IPS DF 19.7 (cell line): ENCODE measurements at regions not wholly inside any gene's neighbourhood (a gene's known extent, or its start where the extent isn't known, plus 50 kb on each side); places are given as distances from the start of the nearest gene placed in this dataset.
A peak's percentile ranks its signal among the peaks of the same experiment; 100 is the strongest.
"Not testable (repeated sequence)": the region's sequence is repeated elsewhere in the genome, so short reads cannot be mapped to it uniquely, and the experiment has no call there.

Experiments used
- DNase-seq: peaks from one replicate; pipeline ENCODE4 v3.0.0-alpha.2; 2013; ENCODE audit warnings: low read depth, low spot score

DNA sequence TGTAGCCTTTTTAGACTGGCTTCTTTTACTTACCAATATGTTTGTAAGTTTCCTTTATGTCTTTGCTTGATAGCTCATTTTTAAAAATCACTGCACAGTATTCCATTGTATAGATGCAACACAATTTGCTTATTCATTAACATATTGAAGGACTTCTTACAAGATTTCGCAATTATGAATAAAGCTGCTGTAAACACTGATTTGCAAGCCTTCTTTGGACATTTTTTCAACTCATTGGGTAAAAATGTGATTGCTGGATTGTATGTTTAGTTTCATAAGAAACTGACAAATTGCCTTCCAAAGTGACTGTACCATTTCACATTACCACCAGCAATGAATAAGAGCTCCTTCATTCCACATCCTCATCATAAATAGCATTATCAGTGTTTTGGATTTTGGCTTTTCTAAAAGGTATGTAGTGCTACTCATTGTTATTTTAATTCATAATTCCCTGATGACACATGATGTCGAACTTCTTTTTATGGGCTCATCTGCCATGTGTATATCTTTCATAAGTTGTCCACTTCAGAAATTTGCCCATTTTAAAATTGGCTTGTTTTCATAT lies 80.7 kb downstream of the TFAP2B start:
- DNase-seq: no peak

DNA sequence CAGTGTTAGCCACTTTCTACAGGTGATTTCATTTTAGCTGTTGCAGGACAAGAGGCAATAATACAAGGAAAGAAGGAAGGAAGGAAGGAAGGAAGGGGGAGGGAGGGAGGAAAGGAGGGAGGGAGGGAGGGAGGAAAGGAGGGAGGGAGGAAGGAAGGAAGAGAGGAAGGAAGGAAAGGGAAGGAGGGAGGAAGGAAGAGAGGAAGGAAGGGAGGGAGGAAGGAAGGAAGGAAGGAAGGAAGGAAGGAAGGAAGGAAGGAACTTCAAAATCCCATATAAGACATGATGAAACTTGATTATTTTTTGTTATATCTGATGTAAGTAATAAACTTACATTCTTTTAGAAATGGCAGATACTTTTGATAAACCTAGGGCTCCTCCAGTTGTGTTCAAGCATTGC lies 83.6 kb downstream of the TFAP2B start:
- no peak for DNase-seq

DNA sequence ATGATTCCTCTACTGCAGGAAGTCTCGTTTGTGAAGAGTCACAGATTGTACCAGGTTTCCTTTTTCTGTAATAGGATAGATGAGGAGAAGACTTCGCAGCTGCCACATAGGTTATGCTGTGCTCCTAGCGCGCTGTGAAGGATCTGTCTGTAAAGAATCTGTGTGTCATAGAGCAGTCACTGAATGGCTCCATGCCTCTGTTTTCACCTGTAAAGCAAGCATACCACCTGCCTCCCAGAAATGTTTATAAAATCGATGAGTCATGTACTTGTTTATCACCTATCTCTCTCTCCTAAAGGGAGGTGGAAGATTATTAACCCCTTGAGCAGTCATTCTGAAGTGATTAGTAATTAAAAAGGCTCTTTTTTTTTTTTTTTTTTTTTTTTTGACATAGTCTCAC lies 86.6 kb downstream of the TFAP2B start:
- DNase-seq: no peak

DNA sequence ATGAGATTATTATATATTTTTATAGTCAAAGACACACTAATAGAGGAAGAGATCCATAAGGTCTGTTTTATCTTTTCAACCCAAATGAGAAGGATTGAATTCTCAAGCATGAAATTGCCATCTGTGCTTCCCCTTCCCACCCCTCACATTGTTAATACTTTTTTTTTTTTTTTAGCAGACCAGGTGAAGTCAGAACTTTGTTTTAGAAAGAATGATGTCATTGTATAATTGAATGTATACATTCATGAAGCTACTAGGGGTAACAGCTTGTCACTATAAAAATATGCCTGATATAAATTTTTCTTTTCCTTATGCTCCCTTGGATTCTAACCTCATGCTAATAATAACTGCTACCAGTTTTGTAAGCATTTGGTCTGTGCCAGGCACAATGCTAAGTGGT lies 88.9 kb downstream of the TFAP2B start:
- DNase-seq: no peak

DNA sequence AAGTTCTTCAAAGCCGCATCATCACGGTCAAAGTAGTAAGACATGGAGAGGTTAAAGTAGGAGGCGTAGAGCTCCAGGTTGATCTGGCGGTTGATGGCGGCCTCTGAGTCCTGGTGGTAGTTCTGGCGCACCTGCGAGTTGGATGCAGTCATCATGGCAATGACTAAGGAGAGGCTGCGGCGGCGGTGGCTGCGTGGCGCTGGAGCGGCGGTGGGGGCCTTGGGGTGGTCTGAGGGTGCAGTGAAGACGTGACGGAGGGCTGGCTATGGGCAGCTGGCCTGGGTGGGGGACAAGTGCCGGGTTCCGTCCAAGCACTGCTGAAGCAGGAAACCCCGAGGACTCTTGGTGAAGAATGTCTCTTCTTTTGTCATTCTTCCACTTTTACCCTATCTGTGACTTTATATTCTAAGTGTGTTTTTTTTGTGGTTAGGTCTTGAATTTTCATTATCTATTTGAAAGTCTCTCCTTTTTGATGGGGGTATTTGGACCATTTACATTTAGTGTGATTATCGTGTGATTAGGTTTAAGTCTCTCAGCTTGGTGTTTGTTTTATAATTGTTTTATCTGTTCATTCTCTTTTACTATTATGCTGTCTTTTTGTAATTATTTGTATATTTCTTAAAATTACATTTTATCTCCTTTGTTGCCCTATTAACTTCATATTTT lies 94.6 kb downstream of the TFAP2B start:
- no peak for DNase-seq

DNA sequence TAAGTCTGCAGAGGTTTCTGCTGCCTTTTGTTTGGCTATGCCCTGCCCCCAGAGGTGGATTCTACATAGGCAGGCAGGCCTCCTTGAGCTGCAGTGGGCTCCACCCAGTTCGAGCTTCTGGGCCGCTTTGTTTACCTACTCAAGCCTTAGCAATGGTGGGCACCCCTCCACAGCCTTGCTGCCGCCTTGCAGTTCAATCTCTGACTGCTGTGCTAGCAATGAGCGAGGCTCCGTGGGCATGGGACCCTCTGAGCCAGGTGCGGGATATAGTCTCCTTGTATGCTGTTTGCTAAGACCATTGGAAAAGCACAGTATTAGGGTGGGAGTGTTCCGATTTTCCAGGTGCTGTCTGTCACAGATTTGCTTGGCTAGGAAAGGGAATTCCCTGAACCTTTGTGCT lies 102.7 kb downstream of the TFAP2B start:
- not testable (repeated sequence) for DNase-seq

DNA sequence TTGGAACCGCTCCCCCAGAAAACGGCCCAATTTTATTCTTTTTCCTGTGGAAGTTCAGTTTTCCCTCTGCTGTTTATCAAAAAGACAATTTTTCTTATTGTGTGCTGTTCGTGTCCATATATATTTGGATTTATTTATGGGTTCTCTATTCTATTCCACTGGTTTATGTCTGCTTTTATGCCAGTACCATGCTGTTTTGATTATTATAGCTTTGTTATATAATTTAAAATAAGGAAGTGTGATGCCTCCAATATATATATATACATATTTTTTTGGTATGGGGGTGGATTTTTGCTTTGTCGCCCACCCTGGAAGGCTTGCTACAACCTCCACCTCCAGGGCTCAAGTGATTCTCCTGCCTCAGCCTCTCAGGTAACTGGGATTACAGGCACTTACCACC lies 103.3 kb downstream of the TFAP2B start:
- DNase-seq: no peak

DNA sequence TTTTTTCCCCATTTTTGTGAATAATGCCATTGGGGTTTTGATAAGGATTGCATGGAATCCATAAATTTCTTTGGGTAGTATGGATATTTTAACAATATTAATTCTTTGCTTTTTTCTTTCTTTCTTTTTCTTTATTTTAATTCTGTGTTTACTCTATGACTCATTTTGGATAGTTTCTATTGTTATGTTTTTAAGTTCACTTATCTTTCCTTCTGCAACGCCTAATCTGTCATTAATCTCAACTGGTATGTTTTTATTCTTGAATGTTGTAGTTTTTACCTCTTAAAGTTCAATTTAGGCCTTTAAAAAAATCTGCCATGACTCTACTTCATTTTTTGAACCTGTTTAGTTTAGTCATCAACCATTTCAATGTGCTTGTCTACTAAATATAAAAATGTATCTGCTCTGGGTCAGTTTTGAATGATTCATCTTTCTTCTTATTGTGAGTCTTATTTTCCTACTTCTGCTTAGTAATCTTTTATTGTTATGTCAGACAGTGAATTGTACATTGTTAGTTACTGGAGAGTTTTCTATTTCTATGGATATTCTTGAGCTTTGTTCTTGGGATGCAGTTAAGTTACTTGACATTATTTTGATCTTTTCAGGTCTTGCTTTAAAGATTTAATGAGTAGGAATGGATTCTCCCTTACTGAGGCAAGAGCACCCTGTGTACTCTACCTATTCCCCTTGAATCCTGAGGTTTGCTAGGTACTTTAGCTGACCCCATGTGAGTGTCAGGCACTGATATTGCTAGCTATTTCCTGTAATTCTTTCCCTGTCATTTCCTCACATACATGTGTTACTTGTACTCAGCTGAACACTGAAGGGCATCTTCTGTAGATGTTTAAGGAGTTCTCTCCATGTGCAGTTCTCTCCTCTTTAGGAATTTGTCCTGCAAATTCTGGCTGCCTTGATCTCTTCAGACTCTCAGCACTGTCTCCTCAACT lies 104.2 kb downstream of the TFAP2B start:
- no peak for DNase-seq

DNA sequence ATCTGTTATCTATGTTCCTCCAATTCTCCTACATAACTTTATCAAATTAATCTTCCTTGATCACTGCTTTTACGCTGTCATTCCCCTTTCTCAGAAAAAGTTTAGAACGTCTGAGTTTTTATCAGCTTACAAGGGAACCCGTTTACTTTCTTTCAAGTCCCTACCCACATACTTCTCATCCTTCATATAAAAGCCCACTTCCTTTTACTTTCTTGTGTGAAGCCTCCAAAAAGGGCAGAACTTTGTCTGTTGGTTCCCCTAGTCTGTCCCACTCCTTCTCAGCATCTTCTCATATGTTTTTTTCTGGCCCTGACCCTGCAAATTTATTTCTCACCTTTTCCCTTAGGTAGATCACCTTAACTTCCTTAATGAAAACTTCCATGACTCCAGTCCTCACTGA lies 106.1 kb downstream of the TFAP2B start:
- no peak for DNase-seq

DNA sequence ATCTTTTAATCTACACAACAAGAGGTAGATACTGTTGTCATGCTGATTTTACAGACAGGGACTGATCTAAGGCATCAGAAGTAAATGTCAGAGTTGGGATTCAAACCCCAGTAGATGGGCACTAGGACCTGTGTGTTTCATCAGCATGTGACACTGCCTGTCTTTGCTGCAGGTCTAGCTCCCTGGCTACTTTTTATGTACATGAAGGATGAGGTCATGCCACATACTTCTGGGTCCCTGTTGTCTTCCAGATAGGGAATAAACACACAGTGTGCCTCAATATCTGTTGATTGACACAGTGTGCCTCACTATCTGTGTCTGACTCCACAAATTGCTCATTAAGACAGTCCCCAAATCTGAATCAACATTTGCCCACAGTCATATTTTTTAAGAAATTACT lies 106.9 kb downstream of the TFAP2B start:
- peak; percentile 15 for DNase-seq

DNA sequence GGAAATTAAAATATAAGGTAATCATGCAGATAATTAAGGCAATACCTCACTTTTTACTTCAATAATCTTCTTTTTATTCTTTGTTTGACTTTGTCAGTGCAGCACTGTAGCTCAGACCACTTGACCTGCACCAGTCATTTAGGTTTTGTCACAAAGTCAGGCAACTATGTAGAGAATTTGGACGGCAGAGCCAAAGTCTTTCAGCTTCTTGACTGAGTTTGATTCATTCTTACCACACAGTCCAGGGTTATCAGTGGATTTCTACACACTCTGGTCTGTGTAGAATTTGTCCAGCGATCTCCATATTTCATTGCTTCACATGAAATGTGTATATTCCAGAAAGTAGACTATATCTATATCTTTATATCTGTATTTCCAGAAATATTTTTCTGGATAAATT lies 107.3 kb downstream of the TFAP2B start:
- DNase-seq: no peak

DNA sequence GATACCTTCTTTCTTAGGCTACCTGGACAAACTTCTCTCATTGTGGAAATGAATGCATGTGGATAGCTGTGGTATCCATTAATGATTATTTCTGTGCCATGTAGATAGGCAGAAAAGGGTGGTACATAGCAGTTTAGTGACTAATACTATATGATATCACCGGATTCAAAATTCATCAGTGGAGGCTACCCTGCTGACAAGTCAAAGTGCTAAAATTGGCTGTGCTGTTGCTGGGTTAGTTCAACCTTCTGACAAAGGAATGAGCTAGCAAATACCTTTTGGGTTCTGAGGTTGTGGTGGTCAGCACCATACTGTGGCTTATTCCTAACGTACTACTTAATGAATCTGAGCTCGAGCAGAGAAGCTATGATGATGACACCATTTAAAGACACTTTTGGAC lies 109.1 kb downstream of the TFAP2B start:
- DNase-seq: no peak

DNA sequence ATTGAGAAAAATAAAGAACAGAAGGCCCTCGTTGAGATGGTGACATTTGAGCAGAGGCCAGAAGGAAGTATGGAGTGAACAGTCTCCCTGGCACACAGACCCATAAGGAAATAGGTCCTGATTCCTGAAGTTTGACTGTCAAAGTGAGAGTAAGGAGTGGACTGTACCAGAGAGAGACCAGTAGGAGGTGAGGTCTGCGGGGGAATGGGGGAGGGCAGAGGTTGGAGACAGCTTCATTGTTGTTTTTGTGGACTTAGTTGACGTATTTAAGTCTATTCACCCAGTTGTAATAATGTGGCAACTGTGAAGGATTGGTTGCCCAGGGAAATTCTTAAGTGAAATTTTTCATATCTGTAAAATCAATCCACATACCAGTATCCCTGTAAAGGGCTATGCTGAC lies 110.7 kb downstream of the TFAP2B start:
- DNase-seq: no peak

DNA sequence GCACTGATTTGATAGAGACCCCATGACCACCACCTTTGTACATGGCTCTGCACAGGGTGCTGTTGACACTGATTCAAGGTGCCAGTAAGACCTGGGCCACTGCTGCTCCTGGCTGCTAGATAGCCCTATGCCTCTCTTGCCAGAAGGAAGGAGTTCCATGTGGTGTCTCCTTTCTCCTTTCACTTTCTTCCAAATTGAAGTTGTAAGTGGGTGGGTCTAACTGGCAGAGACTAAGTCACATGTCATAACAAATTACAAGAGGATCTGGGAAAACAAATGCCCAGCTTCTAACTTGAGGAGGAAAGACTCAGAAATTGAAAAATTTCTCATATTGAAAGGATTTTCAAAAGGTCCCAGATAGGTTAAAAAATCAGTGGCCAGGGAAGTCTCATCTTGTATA lies 116.8 kb downstream of the TFAP2B start:
- DNase-seq: no peak

DNA sequence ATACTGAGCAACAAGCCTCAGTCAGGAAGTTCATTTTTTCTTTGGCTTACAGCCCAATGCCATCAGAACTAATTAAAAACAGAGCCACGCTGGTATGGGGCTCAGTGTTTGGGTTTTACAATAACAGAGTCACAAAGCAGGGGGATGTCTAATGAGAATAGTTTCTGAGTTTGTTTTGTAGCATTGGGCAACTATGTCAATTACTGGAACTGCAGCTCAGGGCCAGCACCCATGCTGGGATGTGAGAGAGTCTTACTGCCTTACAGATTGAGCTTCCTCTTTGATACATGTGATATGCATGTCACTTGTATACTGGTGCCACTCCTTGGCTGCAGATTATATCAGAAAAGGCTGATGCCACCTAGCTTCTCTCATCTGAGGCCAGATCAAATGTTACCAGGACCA lies 117.6 kb downstream of the TFAP2B start:
- DNase-seq: no peak

DNA sequence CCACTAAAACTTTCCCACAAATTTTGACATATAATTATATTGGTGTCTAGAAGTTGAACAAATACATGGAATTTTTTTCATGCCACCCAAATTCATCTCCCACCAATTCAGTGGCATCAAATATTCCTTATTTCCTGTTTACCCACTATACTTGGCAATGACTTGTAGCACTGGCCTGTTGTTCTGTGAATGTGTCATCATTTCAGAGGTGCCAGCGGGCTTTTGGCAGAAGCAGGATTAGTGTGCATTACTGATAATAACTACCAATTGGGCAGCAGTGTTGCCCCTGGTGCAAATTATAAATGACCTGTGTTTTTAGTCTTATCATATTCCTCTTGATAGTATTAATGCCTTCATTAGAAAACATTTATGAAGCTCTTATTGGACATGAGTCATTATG lies 121.3 kb downstream of the TFAP2B start:
- no peak for DNase-seq

DNA sequence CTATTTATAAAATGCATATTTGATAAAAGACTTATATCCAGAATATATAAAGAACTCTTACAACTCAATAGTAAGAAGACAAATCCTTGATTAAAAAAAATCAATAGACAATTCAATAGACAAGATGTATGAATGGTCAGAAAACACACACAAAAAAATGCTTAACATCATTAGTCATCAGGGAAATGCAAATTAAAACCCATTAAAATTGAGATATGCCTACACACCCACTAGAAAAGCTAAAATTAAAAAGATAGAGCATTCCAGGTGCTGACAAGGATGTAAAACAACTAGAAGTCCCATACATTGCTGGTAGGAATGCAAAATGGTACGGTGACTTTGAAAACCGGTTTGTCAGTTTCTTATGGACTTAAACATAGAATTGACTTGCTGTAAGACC lies 127.1 kb downstream of the TFAP2B start:
- DNase-seq: no peak

DNA sequence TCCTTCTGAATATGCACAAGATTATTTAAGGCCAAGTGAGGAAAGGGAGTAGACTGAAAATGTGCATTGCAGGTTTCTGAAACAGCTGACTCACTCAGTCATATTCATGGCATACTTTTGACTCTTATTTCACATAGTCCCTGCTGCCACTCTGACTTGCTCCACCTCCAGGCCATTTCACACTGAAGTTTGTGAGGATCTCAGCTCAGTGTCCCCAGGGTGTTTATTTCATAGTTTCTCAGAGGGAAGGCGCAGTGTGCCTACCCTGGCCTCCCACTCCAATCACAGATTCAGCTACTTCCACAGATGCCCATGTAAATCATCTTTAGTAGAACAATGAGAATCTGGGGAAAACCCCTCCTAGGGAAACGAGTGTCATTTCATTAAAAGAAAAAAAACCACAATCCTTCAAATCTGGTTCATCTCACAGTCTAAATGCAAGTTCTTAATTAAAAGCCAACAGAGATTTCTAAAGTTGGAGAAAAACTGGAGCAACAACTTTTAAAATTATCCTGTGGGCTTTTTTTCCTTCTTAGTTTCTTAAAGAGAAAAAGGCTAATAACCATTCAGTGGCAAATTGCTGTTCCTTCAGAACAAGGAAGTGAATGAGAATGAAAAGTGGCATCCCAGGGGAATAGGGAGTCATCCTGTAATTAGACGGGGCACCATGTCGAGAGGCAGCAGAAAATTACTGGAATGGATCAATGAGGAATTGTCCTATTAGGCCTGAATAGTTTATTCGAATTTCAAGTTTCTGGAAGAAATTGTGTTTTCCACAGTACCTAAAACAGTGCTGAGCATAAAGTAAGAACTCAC lies 133.6 kb downstream of the TFAP2B start:
- DNase-seq: no peak

DNA sequence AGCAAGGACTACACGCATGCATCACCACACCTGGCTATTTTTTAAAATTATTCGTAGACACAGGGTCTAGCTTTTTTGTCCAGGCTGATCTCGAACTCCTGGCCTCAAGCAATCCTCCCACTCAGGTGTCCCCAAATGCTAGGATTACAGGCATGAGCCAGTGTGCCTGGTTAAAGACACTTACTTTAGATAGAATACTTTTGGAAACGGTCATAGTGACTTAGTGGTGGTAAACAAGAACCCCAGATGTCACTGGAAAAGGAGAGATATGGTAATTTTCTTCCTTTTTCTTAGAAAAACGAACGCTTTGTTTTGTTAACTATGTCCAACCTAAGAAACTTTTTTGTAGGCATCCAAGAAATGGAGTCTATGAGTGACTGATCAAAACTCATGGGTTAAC lies 137.3 kb downstream of the TFAP2B start:
- no peak for DNase-seq

DNA sequence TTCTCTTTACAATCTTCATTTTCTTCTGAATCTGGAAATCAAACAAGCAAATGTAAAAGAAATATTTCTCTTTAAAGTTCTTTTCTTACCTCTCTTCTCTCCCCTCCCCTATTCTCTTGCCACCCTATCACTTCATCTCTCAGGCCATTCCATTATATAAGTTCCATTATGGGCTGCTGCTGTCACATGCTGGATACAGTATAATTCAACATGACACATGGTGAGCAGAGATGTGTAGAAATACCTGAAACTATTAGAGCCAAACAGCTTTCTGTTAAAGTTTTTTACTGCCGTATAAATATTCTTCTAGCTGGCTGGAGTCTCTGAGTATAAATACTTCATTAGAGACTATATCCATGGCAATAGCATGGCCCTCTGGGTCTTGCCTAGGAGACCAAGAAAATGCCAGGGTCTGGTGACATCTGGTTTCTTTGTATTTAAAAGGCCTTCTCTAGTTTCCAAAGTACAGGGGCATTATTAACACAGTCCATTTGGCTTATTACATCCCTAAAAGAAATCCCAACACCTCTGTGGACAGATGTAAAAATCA lies 139.6 kb downstream of the TFAP2B start:
- no peak for DNase-seq

DNA sequence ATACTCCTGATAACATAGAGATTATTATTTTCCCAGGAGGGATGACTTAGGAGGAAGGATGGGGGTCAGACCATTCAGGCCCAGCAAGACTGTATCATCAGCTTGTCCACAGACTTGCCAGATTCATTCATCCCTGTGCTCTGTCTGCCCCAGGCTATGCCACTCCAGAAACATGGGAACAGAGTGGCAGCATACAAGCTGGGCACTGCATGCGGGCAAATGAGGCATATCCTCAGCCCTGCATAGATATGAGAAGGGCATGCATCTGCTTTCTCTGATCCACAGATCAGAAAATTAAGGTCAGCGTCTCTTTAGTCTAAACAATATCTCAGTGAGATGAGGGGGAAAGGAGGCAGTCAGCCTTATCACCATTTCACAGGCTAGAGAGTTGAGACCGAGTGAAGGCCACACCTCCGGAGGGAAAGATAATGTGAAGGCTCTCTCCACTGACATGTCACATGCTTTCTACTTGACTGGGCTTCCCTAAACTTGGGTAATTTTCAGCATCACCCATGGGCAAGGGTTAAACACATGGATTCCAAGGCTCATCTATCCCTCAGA lies 140.5 kb downstream of the TFAP2B start:
- DNase-seq: no peak
